Esophagus mucosa (tissue), 1 donor: ENCODE measurements at regions not wholly inside any gene's neighbourhood (a gene's known extent, or its start where the extent isn't known, plus 50 kb on each side); places are given as distances from the start of the nearest gene placed in this dataset.
"Not testable (repeated sequence)": the region's sequence is repeated elsewhere in the genome, so short reads cannot be mapped to it uniquely, and the experiment has no call there.

ENCODE experiments used
- ATAC-seq: fragments of 200-7000 bp; cut with Tn5 transposase; one replicate; pipeline ENCODE4 v1.9.1; 2020
- donor health status: DM: yes; HTN: yes; CAD: no.

DNA sequence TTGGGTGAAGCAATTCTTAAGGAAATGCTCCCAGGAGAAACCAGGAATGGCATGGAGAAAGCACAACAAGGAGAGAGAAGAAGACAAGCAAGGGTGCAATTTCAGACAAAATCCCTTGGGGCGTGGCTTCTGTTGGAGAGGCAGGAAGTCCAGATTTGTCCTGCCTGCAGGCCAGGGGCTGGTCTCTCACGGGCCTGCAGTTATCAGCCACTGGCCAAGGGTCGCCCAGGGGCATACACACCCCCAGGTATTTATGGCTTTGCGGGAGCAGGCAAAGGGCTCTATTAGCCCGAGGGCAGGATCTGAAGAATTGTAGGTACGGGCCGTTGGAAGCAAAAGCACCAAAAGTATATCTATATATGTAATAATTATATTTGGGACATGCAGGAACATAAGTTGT is 87.7 kb downstream of the IYD start:
- no peak for ATAC-seq

DNA sequence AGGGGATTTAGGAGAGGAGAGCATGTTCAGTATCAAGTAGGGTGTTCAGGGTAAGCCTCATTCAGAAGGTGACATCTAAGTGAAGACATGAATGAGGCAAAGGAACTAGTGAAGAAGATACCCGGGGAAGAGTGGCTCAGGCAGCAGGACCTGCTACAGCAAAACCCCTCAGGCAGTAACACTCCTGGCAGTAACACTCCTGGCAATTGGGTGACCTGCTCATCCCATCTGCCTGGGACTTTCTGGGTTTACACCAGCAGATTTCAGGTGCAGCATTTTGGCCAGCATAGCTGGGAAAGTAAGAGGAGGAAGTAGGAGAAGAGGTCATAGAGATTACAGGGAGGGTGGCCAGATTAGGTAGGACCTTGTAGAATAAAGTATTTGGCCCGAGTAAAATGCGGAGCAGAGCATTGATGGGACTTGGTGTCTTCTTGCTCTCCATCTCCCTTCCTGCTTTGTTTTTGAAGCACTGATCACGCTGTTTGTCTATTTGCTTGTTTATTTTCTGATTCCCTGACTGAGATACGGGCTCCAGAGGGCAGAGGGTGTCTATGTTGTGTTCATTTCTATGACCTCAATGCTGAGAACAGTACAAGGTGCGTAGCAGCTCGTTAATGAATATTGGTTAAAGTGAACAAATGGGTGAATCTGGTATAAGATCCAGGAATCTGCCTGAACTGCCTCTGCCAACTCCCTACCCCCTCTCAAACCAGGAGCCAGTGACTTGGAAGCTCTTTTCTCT is 88.3 kb downstream of the IYD start:
- no peak for ATAC-seq

DNA sequence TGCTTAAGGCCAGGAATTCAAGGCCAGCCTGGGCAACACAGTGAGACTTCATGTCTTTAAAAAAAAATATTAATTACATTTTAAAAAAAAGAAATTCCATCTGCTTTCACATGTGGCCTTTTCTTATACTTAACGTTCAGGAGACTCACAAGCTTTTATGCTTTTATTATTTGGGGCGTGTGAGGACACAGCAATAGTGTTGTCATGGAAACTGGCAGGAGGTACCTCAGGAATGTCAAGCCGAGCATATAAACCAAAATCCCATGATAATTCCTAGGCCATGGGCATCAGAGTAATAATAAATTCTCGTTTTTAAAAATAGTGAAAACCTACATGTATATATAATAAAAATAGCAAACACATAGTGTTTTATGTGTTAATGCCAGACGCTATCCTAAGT is 89.8 kb downstream of the IYD start:
- ATAC-seq = no peak

DNA sequence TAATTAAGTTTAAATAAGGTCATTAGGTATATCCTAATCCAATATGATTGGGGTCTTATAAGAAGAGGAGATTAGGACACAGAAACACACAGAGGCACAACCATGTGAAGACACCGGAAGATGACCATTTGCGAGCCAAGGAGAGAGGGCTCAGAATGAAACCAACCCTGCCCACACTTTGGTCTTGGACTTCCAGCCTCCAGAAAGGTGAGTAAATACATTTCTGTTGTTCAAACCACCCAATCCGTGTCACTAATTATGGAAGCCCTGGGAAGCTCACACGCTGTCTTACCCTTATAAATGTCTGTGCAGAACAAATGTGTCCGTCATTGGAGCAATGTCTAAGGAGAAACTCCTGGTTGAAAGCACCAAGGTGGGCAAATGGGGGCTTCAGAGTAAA is 95.0 kb downstream of the IYD start:
- no peak for ATAC-seq

DNA sequence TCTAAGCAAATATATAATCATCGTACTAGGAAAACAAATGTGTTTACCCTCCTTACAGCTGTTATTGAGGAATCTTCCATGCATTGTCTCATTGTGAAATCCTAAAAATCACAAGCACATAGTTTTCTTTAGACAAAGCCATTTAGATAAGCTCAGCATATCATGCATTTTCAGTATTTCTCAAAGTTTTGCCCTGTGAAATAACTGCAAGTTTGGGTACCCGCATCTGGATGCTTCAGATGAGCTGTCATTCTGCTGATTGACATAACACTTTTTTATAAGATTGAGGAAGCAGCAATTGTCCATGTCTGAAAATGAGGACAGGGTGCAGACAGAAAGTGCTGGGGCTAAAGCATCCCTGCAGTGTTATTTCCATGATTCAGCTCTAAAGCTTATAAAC is 96.2 kb downstream of the IYD start:
- no peak for ATAC-seq

DNA sequence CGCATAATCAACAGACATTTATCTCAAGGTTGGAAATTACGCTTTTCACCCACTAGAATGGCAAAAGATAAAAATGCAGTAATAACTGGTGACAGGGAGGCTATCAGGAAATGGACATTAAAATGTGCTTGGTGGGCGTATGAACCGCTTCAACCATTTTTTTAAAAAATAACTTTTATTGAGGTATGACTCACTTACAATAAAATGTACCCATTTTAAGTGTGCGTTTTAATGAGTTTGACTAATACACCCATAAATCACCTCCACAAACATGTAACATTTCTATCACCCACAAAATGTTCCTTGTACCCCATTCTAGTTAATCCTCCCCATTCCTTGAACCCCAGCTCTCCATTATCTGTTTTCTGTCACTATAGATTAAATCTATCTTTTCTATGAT is 96.8 kb downstream of the IYD start:
- no peak for ATAC-seq

DNA sequence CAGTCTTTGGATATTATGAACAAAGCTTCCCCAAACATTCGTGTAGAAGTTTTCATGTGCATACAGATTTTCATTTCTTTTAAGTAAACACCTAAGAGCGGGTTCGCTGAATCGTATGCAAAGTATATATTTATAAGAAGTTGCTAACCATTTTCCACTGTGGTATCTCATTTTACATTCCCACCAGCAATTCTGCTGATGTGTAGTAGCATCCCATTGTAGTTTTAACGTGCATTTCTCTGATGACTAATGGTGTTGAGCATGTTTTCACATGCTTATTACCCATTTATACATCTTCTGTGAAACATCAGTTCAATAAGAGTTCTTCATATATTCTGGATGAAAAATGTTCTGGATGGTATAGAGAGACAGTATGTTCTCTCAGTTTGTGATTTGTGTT is 97.4 kb downstream of the IYD start:
- ATAC-seq = no peak

DNA sequence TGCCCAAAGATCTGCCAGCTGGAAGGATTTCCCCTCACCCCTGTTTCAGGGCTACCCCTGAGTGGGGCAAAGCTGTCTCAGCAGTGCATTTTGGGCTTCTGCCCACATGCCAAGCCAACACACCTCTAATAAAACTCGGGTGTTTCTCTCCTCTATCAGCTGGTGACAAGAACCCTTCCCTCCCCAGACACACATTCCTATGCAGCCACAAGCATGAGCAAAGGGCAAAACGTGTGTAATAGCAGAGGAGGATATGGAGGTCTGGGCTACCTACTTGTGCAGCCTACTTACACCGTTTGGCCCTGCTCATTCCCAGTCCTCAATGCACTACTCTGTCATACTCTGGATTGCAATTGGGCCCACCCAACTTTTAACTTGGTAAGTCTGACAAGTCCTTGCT is 101.3 kb downstream of the IYD start:
- no peak for ATAC-seq

DNA sequence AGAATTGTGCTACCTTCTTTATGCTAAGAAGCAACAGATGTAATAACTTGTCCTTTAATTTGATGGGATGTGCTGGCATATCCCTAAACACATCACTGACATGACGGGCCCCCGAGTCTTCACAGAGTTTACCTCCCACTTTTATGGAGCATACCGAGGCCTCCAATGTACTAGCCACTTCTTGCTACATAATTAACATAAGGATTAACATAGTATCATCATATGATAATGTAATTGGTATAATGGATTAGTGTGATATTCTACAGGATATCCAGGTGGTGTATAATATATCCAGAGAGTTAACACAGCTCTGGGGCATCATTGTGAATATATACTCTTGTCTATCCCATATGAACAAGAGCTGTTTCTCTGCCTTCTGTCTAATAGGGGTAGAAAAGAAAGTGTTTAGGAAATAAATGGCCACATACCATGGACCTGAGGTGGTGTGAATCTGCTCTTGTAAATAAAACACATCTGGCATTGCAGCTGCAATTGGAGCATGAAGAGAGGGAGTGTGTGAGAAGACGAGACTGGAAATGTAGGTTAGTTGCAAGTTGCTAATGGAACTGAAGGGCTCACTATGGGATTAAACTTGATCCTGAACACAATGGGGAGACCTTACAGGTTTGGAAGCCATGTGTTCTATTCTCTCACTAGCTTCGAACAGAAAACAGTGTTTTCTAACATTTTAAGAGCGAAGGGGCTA is 102.3 kb downstream of the IYD start:
- ATAC-seq = peak; percentile 52

DNA sequence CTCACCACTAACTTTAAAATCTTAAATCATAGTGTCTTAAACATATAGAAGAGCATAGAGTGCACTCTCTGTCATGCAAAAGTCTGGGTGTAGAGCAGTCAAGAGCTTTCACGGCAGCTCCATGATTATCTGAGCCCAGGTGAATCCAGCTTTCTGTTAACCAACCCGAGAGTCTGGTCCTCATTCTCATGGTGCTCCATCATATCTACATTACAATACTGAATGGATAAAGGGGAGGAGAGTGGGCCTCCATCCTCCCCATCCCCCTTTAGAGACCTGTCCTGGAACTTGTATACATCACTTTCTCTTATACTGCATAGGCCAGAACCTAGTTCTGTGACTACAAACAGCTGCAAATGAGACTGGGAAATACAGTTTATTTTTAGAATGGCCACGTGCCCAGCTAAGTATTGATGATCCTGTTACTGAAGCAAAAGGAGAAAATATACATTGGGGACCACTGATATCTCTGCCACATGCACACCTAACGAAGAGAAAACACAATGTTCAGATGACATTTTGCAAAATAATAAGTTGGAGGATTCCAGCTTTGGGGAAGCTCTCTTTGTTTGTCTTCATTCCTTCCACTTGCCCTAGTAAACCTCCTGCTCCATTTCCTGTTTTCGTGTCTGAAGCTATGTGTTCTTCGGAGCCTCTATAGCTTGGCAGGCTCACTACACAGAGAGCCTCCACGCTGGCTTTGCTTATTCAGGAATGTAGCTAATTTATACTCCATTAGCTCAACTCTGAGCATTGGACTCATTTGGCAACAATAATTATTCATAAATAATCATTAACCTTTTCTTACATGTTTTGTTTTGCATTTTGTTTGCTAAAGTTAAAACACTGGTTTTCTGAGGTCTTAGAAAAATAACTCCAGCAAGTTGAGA is 110.1 kb downstream of the IYD start:
- no peak for ATAC-seq

DNA sequence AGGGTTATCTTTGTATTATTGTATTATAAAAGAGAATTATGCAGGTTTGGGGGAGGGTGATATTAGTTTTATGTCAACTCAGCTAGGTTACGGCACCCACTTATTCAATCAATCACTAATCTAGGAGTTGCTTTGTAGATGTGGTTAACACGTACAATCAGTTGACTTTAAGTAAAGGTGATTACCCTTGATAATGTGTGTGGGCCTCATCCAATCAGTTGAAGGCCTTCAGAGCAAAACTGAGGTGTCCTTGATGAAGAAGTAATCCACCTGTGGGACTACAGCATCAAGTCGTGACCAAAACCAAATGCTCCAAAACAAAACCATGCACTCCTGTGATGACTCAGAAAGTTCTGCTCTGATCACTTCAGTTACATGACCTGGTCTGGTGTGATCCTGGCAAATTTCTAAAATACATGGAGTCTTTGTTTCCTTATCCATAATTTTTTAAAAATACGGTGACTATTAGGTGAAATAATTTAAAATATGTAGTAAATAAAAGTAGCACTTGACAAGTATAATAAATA is 114.1 kb downstream of the IYD start:
- ATAC-seq = no peak

DNA sequence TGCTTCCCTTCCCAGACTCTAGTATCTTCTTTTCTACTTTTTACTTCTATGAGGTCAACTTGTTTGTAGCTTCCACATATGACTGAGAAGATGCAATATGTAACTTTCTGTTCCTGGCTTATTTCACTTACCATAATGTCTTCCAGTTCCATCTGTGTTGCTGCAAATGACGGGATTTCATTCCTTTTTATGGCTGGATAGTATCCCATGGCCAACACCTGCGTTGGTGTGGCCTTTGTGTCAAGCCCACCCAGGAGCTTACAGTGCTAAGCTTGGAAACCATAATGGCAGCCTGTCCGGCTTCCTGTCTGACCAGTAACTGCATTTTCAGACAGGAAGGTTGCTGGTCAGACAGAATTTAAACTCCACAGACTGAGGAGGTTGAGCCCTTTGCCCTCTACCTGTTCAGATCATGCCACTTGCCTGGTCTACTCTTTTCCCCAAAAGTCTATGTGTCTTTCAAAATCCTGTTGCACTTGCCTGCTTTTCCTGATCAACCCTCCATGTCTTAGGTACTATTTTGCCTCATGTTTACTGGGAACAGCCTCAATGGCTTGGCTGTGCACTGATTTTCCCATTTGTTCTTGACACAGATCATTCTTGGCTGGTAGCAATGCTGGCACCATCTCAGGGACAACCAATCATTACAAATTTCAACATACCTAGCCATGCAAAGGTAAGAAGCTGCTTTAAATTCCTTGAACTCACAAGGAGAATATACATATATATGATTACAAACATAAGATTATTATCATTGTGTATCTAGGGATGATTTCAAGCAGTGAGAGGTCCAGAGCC is 114.3 kb upstream of the PLEKHG1 start:
- no peak for ATAC-seq

DNA sequence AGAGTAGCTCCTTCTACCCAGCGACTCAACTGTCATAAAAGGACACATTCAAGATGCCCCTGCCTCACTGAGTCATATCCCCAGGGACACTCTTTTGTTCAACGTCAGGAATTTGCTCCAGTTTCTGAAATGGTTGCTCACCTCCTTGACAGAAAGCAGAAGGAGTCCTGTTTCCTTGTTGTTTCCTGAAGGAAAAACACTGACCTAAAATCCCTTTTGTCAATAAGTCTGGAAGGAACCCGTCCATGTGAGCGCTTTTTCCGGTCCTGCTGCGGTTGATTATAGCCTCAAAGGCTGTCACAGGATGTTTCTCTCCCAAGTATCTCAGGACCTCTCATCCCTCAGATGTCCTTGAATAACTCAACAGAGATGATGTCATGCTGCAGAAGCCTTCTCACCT is 113.6 kb upstream of the PLEKHG1 start:
- no peak for ATAC-seq

DNA sequence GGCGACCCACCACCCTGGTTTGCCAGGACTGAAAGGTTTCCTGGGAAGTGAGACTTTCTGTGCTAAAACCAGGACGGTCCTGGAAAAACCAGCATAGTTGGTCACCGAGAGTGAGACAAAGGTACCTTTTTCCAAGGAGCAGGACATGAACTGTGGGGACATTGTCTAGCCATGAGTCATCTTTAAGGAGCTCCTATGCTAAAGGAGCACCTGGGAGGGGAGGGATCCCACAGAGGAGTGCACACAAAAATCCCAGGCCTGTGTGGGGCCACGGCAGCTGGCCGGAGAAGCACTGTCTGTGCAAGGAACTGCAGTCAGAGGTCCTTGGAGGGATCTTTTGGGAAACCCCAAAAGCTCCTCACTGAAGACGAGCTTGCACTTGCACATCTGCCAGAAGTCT is 109.1 kb upstream of the PLEKHG1 start:
- ATAC-seq = peak; percentile 51

DNA sequence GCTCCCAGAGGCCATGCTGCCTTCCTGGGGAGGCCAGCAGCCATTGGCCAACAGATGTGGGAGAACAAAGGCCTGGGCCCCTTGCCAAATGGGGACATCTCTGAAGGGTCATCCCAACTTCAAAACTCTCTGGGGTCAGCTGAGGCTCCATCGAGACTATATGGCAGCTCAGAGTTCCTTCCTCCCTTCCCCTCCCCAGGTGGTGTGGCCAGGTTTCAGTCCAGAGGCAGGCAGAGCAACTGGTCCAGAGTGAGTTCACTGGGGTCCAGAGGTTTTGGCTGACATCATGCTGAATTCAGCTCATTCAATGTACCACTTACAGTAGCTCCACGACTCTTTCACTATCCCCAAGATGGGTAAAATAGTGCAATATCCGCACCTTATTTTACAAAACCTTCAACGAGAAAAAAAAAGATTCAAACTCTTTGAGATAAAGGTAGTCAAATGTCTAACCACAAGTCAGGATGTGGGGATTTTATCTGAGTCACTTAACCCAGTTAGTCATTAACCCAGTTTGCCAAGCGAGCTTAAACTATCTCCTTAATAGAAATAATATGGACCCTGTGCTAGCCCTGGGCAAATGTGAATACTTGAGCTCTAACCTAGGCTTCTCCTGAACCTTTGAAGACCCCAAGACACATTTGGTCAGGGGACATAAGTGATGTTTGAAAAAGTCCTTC is 108.4 kb upstream of the PLEKHG1 start:
- peak; percentile 71 for ATAC-seq

DNA sequence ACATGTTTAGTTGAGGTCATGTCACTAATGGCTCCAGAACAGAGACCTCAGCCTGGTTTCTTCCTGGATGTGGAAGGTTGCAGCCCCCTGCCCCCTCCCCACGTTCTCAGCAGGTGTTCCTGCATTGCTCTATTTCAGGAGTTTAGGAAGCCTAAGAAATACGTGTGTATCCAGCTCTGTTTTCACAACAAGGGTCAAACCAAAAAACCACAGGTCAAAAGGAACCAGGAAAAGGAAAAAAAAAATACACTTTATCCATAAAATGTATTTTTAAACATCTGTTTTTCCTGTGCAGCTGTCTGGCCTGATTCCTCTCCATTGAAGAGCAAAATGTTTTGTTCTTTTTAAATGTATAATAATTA is 107.9 kb upstream of the PLEKHG1 start:
- no peak for ATAC-seq

DNA sequence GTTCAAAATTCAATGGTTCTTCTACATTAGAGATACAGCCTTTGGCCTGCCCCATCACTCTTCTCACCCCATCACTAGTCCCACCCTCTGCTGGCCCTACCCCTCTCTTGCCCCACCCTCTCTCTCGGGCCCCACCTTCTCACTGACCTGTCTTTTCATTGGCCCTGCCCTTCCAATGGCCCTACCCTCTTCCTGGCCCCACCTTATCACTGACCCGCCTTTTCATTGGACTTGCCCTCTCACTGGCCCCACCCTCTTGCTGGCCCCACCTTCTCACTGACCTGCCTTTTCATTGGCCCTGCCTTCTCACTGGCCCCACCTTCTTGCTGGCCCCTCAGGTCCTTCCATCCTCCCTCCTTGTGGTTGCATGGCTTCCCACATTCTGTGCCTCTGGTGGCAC is 107.2 kb upstream of the PLEKHG1 start:
- peak; percentile 83 for ATAC-seq

DNA sequence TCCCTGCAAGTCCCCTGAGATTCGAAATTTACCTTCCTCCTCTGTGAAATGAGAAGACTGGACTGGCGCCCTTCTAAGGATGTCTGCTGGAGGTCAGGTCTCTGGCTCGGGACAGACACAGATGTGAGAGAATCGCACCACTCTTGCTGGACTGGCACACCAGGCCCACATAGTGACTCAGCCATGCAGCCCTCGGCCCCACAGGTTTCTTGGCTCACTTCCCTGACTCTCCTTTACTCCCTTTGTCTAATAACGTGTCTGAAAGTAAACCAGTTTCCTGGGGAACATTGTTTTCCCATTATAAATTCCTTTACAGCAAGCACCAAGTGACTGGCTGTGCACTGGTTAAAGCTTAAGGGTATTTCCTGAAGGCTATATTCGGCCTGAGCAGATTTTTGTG is 106.7 kb upstream of the PLEKHG1 start:
- peak; percentile 76 for ATAC-seq

DNA sequence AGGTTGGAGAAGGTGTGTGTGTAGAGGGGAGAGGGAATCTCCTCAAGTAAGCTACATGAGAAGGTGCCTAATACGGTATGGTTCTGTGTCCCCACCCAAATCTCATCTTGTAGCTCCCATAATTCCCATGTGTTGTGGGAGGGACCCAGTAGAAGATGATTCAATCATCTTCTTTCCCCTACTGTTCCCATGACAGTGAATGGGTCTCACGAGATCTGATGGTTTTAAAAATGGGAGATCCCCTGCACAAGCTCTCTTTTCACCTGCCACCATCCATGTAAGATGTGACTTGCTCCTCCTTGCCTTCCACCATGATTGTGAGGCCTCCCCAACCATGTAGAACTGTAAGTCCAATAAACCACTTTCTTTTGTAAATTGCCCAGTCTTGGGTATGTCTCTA is 106.1 kb upstream of the PLEKHG1 start:
- ATAC-seq = not testable (repeated sequence)

DNA sequence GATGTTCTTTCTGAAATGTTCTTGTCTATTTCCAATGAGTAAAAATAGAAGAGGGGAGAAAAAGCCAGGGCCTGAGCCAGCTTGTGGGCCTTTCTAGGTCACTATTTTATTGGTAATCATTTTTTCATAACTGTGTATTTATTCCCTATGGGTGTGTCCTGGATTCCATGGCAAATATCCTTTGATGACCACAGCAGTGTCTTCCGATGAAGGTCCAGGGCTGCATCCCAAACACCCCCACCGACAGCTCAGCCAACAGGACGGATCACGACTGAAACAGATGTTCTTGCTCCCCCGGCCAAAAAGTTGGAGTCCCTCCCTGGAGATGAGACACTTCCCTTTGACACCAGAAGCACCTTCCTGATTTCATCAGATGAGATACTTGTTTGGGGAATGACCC is 105.4 kb upstream of the PLEKHG1 start:
- ATAC-seq = no peak

DNA sequence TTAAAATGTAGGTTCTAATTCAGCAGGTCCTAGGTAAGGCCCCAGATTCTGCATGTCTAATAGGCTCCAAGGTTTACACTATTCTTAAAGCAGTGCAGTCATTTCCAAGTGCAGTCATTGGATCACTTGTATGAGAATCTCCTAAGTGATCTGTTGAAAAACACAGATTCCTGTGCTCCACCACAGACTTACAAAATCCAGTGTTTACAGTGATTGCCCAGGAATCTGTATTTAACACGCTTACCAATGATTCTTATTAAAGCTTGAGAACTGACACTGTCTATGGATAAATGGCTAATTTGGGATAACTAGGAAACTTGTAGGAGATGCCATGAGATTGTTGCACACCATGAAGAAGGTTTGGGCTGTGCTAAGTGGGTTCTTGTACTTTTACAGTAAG is 104.6 kb upstream of the PLEKHG1 start:
- ATAC-seq = no peak

DNA sequence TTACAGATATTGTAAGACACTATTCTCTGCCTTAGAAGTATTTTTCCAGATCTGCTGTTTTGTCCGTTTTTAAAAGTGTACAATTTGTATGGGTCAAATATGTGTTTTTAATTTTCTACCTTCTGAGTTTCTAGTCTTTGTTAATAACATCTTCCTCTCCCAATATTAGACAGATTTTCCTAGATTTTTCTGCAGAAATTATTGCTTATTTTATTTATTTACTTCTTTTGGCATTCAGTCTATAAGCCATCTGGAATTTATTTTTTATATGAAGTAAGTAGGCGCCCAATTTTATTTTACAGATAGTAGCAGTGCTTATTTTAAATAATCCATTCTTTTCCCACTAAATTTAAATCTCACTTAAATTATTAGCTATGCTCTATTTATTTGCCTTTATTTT is 103.1 kb upstream of the PLEKHG1 start:
- ATAC-seq = no peak
